Stomach (tissue), 4 donors: ENCODE measurements at regions not wholly inside any gene's neighbourhood (a gene's known extent, or its start where the extent isn't known, plus 50 kb on each side); places are given as distances from the start of the nearest gene placed in this dataset.

ENCODE experiments used
- POLR2A ChIP-seq, 4 donors: fragments of 450-650 bp; IDR thresholded peaks; one replicate each; pipeline ENCODE4 v1.6.1; 2016; ENCODE audit warnings: antibody characterized with exemption in 4 of 4, control low read depth in 2 of 4, mild to moderate bottlenecking in 1 of 4, moderate library complexity in 1 of 4
- TF ChIP-seq, protein P1 (sequence below), 7 experiments: fragments of 450-650 bp in 4 of 7; fragments of 200-600 bp in 3 of 7; sonication (generic) in 3 of 7; IDR thresholded peaks; one replicate each; pipeline ENCODE4 v1.5.1; 2016 to 2019; ENCODE audit warnings: antibody characterized with exemption in 7 of 7, control low read depth in 2 of 7, mild to moderate bottlenecking in 1 of 7

DNA sequence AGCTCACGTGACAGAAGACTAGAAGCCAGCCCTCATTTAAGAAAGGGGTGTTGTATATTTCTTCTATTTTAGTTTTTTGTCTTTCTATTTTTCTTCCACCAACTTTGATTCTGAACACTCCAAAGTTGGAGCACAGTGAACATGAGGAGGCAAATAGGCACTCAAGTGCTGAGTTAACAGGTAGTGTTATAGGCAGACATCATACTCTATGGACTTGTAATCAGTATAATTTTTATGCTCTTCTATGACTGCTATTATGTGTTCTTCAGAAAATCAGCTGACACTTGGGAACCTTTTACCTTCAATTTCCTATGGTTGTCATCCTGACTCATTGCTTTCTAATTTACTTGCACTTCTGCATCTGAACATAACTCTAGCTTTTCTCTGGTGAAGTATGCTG lies 396.3 kb upstream of the EYS start:
- no peak for TF ChIP-seq POLR2A (IDR thresholded peaks at IDR 0.05)
- TF ChIP-seq, protein P1, sequence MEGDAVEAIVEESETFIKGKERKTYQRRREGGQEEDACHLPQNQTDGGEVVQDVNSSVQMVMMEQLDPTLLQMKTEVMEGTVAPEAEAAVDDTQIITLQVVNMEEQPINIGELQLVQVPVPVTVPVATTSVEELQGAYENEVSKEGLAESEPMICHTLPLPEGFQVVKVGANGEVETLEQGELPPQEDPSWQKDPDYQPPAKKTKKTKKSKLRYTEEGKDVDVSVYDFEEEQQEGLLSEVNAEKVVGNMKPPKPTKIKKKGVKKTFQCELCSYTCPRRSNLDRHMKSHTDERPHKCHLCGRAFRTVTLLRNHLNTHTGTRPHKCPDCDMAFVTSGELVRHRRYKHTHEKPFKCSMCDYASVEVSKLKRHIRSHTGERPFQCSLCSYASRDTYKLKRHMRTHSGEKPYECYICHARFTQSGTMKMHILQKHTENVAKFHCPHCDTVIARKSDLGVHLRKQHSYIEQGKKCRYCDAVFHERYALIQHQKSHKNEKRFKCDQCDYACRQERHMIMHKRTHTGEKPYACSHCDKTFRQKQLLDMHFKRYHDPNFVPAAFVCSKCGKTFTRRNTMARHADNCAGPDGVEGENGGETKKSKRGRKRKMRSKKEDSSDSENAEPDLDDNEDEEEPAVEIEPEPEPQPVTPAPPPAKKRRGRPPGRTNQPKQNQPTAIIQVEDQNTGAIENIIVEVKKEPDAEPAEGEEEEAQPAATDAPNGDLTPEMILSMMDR (IDR thresholded peaks at IDR 0.05) = no peak
